ENCODE measurements at regions not wholly inside any gene's neighbourhood (a gene's known extent, or its start where the extent isn't known, plus 50 kb on each side); places are given as distances from the start of the nearest gene placed in this dataset.

DNA sequence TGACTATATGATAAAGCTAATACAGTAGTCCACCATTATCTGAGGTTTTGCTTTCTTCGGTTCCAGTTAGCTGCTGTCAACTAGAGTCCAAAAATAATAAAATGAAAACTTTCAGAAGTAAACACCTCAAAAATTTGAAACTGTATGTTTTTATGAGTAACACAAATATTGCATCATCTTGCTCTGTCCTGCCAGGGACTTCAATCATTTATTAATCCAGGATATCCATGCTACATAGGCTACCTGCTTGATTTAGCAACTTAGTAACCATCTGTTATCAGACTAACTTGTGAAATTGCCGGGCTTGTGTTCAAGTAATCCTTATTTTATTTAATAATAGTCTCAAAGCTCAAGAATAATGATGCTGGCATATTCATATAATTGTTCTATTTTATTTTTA, 1537.8 kb upstream of the PABPC4L start:
- TF ChIP-seq, protein P1, sequence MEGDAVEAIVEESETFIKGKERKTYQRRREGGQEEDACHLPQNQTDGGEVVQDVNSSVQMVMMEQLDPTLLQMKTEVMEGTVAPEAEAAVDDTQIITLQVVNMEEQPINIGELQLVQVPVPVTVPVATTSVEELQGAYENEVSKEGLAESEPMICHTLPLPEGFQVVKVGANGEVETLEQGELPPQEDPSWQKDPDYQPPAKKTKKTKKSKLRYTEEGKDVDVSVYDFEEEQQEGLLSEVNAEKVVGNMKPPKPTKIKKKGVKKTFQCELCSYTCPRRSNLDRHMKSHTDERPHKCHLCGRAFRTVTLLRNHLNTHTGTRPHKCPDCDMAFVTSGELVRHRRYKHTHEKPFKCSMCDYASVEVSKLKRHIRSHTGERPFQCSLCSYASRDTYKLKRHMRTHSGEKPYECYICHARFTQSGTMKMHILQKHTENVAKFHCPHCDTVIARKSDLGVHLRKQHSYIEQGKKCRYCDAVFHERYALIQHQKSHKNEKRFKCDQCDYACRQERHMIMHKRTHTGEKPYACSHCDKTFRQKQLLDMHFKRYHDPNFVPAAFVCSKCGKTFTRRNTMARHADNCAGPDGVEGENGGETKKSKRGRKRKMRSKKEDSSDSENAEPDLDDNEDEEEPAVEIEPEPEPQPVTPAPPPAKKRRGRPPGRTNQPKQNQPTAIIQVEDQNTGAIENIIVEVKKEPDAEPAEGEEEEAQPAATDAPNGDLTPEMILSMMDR (IDR thresholded peaks at IDR 0.05): no peak
- TF ChIP-seq POLR2A (IDR thresholded peaks at IDR 0.05) (no peak), POLR2AphosphoS5 (IDR thresholded peaks at IDR 0.05; ENCODE audit: insufficient read depth in 1 of 2, low read depth in 1 of 2) (no peak)

Data from vagina (tissue), 2 donors.